Mesenteric fat pad (tissue), 1 donor: ENCODE measurements at regions not wholly inside any gene's neighbourhood (a gene's known extent, or its start where the extent isn't known, plus 50 kb on each side); places are given as distances from the start of the nearest gene placed in this dataset.

ENCODE experiments used
- DNase-seq: peaks from one replicate; pipeline ENCODE4 v3.0.0-alpha.2; 2020; ENCODE audit warnings: low spot score
- donor health status: DM: yes; HTN: yes; CAD: no.

DNA sequence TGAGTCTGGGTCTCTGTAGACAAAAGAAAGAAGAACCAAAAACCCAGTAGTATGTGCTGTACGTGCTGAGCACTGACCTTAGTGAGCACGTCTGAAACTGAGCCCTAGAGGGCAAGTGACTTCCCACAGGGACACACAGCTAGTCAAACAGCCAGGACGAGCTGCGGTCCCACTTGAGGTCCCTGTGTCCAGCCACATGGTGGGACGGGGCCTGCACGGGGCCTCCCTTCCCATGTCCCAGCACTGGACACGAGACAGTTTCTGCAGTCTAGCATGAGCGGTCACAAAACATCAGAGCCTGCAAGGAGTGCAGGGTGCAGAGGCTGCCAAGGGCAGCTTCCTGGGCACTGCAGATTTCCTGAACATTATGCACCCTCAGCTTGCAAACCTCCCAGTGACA, 121.6 kb downstream of the NCOR2 start:
- no peak for DNase-seq

DNA sequence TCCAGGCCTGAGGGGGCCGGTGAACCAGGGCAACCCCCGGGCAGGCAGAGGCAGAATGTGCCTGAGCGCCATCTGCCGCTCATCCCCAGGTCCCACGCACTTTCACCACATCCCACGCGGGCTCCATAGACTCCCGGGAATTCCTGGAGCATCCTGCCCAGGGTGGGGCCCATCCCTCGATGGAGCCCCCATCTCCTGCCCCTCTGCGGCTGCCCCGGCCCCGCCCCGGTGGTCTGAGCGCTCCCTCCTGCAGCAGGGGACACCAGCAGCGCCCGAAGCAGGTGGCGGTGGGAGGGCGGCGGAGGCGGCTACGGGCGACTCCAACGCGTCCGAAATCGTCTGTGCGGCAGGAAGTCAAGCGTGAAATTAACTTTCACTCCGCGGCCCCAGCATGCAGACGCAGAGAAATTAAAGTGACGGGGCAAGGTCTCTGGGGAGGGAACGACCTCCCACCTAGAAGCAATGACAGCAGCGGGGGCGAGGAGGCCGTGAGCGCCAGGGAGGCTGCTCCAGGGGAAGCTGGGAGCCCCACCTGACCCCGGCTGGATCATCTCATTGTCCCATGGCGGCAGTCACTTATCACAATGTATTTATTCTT, 122.2 kb downstream of the NCOR2 start:
- no peak for DNase-seq

DNA sequence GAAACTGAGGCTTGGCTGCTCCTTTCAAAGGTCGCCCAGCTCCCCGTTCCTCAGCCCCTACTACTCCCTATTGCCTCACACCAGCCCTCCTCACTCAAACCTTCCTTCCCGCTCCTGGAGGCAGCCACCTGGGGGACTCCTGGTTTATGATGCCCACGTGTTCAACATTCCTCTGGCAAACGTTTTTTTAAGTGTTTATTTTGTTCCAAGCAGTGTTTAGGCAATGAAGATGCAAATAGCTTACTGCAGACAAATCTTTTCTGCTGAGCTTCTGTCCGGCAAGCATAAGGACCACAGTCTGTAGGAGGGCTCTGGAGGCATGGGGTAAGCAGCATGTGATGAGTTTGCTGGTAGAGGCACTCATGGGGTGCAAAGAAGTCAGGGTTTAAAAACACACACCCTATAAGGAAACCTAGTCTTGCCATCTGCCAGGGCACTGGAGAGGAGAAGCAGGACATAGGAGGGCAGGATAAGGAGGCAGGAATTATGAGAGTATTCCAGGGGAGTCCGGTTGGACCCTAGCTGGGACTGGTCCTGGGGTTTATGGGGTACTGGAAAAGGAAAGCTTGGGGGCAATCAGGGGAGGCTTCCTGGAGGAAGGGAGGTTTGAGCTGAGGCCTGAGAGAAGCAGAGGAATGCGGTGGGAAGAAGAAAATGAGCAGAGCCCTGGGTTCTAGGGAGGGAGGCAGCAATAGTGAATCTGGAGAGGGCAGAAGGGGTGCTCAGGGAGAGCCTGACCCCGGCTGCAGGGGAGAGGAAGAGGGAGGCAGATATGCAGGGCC, 123.3 kb downstream of the NCOR2 start:
- DNase-seq, result no peak

DNA sequence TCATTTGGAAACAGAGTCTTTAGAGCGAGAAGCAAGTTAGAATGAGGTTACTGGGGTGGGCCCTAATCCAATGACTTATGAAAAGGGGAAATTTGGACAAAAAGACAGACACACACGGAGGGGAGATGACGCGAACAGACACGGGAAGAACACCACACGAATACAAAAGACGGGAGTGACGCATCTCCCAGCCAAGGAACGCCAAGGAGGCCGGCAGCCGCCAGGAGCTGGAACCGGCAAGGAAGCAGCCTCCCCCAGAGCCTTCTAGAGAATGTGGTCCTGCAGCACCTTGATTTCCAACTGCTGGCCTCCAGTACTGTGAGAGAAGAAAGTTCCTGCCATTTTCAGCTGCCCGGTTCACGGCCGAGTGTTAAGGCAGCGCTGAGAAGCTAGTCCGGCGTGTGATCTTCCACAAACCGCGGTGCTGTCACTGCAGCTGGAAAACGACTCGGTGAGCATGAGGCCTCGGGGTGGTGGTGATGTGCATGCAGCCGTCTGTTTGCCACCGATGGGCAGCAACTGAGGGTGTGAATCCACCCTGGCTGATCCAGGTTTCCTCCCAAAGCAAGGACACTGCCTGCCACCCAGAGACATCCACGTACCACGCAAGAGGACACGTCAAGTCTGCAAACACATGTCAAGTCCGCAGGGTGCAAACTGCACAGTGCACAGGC, 124.5 kb downstream of the NCOR2 start:
- no peak for DNase-seq

DNA sequence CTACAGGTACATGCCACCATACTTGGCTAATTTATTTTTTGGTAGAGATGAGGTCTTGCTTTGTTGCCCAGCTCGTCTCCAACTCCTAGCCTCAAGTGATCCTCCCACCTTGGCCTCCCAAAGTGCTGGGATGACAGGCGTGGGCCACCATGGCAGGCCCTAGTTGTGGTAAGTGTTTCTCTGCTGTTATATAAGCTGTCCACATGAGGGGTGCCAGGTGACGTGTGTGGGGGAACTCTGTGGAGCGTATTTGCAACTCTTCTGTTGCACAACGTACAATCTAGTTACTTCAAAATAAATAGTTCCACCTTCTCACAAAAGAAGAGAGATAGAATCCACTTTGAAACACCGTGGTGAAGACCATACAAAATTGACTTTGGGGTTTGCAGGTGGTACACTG, 125.1 kb downstream of the NCOR2 start:
- DNase-seq, result no peak

DNA sequence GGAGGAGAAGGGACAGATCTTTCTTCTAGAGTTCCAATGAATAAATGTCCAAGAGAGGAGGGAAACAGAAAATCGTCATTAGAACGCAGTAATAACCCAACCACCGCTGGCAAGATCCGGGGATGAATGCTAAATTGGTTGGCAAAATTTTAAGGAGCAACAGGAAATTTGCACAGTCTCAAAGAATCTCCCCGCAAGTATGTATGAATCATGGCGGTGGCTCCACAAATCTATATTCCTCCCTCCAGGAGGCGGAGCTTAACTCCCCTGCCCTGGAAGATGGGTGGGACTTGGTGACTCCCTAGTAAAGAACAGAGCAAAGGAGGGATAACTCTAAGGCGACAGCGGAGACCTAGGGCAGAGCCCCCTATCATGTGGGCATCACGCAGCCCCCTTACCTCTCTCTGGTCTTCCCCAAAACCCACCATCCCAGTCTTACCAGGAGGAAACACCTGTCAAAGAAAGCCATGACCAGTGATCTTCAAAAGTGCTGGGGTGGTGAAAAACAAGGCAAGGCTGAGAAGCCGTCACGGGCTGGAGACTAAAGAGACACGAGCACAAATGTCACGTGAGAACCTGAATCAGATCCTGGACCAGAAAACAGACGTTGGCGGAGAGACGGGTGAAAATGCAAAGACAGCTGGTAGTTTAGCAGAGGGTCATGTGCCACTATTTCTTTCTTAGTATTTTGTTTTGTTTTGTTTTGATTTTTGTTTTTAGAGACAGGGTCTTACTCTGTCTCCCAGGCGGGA, 125.8 kb downstream of the NCOR2 start:
- DNase-seq, result no peak

DNA sequence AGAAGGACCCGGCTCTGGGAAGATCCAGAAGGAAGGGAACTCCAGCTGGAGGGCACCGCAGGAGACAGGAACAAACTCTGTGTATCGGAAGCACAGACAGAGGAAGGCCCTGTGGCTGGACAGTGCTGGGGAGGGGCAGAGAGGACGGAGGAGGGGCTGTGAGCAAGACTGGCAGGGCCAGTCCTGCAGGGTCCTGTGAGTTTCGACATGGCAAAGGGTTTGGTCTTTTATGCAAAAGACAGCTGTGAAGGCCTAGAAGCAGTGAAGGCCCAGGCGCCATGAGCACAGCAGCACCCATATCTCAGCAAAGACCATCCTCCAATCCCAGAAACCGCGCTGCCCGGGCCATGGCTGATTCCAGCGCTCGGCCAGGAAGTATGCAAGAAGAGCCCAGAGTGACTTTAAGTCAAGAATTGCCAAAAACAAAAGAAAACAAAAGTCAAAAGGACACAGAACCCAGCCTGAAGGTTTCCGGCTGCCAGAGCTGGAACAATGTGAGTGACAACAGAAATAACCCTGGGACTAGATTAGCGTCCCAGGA, 126.5 kb downstream of the NCOR2 start:
- DNase-seq, result no peak

DNA sequence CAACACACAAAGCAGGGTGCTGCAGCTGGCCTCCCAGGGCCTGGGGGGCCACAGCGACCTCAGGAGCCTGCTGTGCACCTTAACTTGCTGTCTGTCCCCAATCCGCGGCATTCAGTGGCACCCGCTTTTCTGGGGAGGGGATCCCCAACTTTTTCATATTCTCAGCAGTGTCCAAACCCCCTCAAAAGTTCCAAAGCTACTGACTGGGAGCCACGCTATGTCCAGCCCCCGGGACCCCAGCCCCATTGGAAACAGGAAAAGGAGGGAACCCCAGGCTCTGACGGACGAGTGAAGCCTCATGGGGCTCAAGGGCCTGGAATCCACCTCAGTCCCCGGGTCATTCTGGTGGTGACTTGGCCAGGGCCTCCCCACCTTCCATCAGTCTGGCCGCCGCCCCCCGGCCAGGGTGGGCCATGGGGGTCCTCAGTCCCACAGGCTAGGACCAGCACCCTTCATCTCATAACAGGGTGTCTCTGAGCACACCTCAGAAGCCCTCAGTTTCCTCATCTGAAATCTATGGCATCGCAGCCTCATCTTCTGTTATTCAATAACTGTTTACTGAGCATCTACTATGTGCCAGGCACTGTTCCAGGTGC, 127.3 kb downstream of the NCOR2 start:
- no peak for DNase-seq

DNA sequence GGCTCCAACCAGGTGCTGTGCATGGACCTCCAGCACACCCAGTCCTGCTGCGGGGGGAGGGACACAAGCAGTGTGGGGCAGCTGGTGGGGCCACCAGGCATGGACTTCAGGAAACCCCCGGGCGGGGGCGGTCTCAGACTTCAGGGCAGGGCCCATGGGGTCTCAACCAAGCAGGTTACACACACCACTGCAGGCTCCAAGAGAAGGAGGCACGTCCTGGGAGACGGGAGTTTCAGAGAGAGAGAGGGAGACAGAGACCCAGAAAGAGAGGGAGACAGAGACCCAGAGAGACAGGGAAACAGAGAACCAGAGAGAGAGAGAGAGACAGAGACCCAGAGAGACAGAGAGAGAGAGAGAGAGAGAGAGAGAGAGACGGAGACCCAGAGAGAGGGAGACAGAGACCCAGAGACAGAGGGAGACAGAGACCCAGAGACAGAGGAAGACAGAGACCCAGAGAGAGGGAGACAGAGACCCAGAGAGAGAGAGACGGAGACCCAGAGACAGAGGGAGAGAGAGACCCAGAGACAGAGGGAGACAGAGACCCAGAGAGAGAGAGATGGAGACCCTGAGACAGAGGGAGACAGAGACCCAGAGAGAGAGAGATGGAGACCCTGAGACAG, 128.9 kb downstream of the NCOR2 start:
- DNase-seq, result no peak

DNA sequence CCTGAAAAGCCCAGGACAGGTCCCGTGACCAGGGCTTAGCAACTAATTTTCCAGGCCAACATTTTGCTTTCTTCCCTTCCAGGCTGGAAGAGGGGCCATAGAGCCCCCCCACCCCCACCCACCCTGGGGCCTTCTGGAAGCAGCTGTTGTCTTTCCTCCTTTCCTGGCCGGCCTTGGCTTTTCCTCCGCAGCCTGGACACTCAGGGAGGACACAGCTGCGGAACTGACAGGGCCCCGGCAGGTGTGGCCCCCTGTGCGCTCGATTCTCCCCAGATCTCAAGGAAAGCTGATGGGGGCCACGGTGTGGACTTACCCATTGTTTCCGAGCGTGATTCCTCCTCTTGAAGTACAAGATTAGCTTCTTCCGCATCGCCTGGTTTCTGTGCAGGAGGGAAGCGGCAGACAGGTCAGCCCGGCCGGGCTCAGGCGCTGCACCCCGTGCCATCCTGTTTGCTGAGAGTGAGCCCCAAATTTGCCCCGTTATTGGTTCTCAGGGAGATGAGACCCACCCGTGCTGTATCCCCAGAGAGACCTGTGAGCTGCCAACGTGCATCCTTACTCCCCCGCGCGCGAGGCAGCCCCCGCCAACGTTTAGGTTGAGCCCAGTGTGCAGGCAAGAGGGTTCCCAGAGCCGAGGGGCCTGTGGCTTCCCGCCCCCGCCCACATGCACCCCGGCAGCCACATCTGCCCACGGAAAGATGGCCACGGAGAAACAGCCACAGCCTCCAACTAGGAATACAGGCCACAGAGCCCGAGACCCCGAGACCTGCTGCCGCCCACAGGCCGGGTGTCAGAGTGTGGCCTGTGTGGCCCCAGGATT, 129.6 kb downstream of the NCOR2 start:
- no peak for DNase-seq

DNA sequence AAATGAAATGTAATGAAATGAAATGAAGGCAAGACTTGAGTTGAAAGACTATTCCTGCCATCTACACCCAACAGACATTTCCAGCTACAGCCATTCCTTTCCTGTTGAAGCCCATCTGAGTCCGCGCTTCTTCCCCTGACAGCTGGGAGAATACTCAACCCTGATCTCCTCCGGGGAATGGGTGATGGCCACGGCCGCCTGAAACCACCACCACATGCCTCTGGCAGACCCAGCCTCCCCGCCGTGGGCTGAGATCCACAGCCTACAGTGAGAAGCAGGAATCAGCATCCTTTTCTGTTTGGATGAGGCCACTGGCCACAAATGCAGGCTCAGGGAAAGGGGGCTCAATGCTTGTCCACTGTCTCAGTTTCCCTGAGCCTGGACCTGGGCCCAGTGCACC, 130.3 kb downstream of the NCOR2 start:
- DNase-seq, result no peak

DNA sequence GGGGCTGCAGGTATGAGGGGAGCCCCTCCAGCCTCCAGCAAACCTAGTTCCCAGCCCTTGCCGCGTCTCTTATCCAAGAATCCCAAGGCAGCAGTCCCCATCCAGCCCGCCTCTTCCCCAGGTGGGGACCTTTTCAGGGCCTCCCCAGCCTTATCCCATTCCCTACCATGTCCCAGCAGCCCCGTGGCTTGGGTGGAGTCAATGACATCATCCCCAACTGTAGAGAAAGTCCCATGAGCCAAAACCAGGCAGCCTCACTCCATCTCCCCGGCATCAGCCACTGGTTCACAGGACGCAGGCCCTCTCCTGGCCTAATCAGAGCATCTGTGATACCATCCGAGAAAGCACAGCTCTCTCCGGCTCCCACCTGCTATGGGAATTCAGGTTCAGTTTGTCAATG, 131.0 kb downstream of the NCOR2 start:
- DNase-seq, result no peak

DNA sequence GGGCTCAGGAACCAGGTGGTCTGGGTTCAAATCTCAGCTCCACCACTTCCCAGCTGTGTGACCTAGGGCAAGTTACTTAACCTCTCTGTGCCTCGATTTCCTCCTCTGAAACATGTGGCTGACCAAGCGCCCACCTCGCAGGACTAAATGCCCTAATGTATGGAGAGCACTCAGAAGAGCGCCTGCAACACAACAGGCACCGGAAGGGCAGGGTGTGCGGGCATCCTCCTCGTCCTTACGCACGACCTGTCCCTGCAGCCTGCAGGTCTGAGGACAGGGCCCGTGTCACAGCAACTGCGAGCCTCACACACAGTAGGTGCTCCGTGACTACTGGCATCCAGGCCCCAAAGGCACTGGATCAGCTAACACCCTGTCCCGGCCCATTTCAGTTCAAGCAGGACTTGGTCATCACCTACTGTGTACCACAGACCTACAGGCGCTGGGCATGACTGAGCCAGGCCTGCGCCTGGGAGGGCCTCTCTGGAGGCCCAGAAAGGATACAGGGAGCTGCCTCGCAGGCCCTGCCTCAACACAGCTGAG, 131.5 kb downstream of the NCOR2 start:
- DNase-seq, result no peak

DNA sequence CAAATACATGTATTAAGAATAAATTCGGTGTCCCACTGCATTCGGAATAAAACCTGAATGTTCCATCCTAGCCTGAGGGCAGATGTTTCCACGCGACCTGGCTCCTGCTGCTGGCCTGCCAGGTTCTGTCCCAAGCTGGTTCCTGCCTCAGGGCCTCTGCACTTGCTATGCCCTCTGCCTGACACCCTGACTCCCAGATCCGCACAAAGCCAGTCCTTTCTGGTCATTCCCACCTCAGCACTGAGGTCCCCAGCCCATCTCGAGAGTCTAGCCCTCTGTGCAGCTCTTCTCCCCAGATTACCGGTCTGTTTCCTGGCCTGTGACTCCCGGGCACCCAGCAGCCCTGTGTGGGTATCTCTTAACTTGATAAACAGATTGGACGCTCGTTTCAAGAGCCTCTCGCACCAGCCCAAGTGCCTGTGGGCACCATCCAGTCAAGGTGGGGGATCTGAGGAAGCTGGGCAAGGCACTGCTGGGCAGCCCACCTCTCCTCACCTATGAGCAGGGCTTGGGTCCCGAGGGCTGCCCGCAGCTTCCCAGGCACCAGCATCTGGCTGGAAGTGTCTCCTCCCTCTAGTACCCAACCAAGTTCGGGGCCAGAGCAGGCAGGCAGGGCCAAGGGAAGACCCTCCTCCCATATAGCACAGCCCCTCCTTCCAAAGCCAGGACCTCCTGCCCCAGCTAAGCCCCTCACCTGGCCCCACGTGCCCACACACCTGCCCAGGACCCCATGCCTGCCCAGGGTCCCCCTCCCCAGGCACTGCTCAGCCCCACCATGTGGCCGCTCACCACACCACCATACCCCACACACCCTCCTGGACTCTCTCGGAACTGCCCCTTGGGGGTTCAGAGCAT, 132.2 kb downstream of the NCOR2 start:
- no peak for DNase-seq

DNA sequence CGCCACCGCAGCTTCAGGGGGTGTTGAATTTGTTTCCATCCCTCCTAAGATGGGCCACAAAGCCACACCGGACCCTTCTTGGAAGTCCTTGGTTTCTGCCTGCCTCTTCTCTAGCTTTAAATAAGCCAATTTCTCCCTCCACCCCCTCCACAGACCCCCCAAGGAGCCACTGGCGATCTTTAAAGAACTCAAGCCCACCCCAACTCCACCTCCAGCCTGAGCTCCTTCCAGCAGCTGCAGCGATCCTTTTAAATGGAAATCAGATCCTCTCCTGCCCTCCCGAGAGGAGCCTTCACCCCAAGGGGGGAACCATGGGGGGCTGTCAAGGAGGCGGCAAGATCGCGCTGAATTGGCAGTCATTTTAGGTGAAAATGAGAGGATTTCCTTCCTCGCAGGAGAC, 133.1 kb downstream of the NCOR2 start:
- DNase-seq, result no peak

DNA sequence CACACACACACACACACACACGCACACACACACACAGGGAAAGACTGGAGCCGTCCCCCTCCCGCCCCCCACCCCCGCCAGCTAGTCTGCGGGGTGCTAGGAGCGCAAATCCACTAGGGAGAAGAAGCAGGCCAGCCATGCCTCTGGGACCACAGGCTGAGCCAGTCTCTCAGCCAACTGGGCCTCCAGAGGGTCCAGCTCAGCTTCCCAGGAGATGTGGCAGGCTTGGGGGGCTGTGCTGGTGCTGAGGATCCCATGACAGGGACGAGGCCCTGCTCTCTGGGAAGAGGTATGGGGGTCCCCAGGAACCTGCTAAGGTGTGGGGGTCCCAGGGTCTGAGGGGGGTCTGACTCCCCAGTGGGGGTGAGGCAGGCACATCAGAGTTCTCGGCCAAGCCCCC, 133.5 kb downstream of the NCOR2 start:
- DNase-seq, result no peak

DNA sequence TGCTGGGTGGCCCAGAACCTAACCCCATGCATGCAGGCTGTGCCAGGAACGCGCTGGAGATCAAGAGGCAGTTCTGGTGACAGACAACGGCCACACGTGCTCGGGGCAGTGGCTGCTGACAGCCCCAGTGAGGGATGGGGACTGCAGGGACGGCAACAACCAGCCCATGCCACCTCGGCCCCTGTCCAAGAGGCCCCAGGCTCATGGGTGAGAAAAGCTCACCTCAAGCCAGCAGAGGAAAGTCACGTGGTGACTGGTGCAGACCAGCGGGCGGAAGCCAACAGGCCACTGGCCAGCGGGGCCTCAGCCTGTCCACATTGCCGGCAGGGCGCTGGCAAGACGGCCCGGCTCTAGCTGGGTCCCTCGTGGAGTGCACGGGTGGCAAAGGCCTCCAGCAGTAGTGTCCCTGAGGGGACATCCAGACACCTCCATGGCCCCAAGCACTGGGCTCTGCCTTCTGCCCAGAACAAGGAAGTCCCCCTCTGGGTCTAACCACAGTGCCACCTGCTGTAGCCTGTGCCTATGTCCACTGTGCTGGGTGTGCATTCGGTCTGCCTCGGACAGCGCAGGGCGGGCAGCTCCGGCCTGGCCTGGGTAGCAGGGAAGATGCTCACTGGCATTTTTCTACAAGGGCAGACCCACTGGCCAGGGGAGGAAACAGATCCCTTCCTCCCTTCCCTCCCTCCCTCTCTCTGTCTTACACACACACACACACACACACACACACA, 134.1 kb downstream of the NCOR2 start:
- no peak for DNase-seq

DNA sequence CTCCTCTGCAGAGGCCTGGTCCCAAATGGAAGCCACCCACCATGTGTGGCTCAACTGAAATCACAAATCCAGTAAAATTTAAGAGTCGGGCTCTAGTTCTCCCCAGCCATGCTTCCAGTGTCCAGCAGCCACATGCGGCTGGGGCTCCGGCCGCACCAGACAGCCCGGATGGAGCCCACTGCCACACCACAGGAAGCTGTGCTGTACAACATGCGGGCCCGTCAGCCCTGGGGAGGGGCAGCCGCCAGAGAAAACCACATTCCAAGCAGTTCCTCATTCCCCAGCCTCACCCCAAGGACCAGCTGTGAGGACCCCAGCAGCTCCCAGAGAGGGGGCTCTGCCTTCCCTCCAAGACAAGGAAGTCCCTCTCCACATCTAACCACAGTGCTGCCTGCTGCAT, 135.0 kb downstream of the NCOR2 start:
- no peak for DNase-seq
